Inflammatory macrophage treated with lipopolysaccharide for 1 hour (primary cell): ENCODE measurements at regions not wholly inside any gene's neighbourhood (a gene's known extent, or its start where the extent isn't known, plus 50 kb on each side); places are given as distances from the start of the nearest gene placed in this dataset.
"Not testable (repeated sequence)": the region's sequence is repeated elsewhere in the genome, so short reads cannot be mapped to it uniquely, and the experiment has no call there.

ENCODE experiments used
- DNase-seq, 2 donors: peaks; one replicate each; pipeline ENCODE4 v3.0.0-alpha.2; 2020 to 2022

DNA sequence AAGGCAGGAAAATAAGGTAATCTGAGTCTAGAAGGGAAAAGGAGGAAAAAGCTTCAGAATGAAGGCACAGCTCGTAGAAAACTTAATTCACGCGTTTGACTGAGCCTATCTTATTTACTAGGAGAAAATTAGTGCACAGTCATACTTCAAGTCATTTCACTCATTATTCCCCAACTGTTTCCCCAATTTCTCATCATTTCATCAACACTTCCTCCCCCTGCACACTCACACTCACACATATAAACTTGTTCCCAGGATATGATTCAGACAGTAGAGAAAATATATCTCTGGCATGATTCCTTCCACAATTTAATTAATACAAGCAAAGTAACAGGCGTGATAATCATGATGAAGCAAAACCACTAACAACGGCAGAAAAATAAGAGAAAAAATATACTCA, 94.5 kb upstream of the F13A1 start:
- DNase-seq: peak; percentile 70 to 74

DNA sequence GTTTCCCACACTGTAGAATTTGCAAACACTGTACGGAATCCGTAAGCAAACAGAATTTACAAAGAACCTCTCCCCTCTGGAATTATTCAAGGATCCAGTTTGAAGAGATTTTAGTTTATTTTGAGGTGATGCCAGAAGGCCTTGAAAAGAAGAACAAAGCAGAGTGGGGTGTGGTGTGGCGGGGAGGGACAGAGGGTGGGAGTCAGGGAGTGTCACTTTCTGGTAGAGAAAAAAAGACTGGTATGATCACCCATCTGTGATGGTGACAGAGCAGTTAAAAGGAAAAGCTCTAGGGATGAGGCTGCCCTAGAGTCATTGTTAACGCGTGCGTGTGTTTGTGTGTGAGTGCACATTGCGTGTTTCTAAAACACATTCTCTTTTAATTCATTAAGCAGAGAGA, 97.0 kb upstream of the F13A1 start:
- no peak for DNase-seq

DNA sequence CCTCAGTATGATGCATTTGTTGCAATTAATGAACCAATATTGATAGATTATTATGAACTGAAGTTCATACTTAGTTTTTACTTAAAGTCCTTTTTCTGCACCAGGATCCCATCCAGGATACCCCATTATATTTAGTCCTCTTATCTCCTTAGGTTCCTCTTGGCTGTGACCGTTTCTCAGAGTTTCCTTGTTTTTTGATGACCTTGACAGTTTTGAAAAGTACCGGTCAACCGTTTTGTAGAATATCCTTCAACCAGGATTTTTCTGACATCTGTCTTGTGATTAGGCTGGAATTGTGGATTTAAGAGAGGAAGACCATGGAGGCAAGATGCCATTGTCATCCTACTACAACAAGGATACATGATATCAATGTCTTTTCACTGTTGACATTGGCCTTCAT, 98.0 kb upstream of the F13A1 start:
- DNase-seq: no peak

DNA sequence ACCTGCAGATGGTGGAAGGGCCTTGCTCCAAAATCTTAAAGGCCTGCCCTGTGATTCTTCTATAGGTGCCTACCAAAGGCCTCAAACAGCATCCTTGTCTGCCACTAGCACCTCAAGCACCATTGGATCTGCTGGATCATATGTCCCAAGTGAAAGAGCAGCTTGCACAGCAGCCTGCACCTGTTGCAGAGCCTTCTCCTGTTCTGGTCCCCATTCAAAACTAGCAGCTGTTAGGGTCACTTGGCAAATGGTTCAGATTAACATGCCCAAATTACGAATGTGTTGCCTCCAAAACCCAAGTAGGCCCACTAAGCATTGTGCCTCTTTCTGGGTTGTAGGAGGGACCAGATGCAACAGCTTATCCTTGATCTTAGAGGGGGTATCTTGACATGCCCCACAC, 99.6 kb upstream of the F13A1 start:
- DNase-seq: no peak

DNA sequence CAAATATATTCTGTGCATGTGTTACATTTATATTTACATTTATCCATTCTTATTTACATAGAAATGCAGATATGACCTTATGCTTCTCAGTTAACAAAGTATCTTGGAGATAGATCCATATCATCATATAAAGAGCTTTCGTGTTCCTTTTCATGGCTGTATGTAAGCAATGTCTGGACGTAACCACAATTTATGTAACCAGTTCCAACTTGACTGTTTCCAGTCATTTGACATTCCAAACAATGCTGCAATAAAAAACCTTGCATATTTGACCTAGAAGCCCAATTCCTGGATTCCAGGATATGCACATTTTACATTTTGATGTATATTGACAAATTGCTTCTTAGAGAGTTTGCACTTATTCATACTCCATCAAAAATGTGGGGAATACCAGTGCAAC, 113.7 kb upstream of the F13A1 start:
- DNase-seq: no peak

DNA sequence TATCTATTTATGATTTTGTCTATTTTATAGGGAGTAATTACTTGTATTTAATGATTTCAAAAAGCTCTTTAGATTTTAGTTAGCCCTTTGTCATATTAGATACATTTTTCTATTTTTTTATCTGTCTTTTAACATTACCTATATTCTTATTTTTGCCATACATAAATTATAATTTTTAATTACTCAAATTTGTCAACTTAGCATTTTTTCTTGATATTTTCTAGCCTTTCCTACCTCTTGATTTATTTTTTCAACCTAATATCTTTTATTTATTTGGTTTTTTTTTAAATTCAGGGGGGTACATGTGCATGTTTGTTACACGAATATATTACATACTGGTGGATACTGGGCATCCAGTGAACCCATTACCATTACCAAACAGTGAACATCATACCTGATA, 114.3 kb upstream of the F13A1 start:
- no peak for DNase-seq

DNA sequence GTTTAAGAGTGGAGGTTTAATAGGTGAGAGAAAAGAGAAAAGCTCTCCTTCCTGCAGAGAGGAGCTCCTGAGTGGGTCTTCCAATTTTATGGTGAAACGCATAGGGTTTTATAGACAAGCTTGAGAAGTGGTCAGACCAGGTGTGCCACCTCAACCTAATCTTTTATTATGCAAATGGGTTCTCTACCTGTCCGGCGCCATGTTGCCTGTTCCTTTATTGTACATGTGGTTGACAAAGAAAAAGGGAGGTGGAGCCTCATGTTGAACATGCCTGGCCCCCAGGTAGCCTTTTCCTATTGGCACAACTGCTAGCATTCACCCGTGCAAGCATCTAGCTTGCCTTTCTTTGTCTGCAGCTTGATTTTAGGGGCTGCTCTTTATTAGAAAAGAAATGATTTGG, 115.9 kb upstream of the F13A1 start:
- no peak for DNase-seq

DNA sequence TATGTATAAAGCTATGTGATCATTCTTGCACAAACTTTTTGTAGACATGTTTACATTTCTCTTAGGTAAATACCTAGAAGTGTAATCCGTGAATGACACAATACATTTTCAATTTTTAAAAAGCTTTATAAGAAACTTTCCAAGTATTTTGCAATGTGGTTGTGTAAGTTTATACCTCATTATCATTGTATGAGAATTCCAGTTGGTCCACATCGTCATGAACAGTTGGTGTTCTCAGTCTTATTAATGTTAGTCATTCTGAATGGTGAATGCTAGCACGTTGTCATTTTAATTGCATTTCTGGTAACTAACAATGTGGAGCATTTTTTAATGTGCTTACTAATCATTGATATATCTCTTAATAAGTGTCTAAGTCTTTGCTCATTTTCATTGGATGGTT, 116.5 kb upstream of the F13A1 start:
- DNase-seq: no peak

DNA sequence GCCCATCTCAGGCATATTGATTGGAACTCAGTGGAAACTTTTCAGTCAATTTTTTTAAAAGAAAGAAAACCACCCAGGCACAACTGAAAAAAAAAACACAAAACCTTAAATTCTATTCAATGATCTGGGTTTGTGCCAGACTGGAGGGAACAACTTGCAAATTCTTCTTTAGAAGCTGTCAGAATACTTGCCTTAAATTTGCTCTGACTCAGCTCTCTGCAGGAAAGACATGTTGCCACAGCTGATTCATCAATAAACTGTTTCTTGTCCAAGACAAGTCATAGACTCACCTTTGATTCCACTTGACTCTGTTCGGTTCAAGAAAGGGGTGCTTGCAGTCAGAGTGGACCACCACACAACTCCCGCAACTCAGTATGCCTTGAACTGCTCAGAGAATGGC, 117.8 kb upstream of the F13A1 start:
- no peak for DNase-seq

DNA sequence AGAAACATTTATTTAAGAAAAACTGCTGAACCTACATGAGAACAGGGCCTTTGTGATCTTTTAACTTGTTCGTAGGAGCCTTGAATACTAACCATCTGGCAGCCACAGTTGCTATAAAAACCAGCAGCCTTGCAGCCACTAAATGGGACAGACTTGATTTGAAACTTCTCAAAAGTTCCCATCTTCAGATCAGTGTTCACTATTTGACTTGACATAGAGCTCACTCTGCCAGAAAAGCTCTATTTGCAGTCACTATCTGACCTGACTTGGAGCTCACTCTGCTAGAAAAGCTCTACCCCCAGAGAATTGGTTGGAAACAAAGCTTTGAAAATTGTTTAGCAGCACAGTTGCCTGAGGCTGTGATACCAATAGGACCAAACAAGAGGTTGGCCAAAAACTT, 119.3 kb upstream of the F13A1 start:
- DNase-seq: no peak

DNA sequence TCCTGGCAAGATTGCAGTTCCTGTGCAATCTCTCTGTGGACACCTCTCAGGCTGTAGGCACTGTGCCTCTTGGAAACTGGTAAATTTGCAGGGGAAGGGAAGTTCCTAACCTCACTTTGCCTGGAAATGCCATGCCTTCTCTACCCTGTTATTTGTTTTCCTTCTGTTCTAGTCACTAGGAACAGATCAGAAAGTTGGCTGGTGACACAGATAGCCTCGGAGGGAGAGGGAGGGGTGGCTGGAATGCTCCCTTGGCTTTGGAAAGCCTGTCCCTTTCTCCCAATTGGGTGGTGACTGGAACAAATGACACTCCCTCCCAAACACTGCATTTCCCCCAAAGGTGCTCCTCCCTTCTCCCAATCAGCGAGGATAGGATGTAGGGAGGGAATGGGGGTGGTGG, 131.5 kb upstream of the F13A1 start:
- no peak for DNase-seq

DNA sequence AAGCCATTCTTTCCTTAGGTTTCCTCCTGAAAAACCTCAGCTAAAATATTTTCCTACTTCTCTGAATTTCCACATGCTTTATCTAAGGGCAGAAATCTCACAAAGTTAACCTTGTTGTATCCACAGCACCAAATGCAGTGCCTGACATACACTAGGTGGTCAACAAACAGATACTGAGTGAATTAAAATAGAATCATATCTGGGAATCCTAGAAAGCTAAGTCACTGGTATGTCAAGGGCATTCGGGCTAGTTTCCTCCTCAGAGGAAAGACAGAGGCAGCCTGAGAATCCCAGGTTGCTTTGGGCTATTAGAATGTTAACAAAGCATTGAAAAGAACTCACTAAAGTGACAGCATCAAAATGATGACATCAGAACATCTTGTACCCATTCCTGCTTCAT, 132.7 kb upstream of the F13A1 start:
- no peak for DNase-seq

DNA sequence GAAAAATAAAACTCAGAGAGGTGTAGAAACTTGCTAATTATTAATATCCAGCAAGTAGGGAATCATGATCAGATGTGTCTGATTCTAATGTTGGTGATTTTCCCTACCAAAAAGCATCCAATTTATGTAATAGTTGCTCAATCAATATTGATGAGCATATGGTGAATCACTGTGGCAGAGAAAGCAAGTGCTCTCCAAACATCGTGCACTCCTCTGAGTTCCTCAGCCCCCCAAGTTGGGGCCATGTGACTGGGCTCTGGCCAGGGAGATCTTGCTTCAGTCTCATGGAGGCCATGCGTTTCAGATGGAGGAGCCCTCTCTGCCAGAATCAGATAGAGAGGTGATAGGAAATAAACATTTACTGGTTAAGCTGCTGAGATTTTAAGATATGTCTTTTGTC, 133.2 kb upstream of the LY86 start:
- DNase-seq: no peak

DNA sequence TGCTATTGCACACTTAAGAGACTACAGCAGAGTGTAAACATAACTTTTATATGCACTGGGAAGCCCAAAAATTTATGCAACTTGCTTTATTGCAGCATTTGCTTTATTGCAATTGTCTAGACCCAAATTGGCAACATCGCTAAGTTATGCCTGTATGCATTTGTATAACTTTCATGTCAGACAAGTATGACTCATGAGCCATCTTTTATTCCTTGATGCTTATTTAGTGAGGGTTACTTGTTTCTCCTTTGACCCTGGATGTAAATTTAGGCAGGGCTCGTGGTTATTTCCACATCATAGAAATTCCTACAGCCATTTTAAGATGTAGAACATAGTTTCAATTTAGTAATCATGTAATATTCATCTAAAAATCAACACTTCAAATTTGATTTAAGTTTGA, 130.3 kb upstream of the LY86 start:
- peak; percentile 56 to 67 for DNase-seq

DNA sequence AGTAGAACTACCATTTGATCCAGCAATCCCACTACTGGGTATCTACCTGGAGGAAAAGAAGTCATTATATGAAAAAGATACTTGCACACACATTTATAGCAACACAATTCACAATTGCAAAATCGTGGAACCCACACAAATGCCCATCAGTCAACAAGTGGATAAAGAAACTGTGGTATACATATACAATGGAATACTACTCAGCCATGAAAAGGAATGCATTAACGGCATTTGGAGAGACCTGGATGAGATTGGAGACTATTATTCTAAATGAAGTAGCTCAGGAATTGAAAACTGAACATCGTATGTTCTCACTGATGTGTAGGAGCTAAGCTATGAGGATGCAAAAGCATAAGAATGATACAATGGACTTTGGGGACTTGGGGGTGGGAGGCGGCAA, 128.6 kb upstream of the LY86 start:
- DNase-seq: not testable (repeated sequence)

DNA sequence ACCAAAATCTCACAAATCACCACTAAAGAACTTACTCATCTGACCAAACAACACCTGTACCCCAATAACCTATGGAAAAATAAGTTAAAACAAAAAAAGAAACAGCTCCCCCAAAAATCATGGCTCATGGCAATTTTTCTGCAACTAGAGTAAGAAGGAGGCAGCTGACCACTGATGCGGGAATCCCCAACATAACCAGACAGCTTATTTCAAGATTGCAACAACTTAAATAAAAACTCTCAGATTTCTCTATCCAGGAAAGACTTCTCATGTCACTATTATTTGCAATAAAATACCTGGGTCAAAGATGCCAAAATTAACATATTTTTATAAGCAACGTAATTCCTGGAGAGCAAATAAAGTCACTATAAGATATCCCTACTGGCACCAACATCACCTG, 128.1 kb upstream of the LY86 start:
- DNase-seq: peak; percentile 45 to 64

DNA sequence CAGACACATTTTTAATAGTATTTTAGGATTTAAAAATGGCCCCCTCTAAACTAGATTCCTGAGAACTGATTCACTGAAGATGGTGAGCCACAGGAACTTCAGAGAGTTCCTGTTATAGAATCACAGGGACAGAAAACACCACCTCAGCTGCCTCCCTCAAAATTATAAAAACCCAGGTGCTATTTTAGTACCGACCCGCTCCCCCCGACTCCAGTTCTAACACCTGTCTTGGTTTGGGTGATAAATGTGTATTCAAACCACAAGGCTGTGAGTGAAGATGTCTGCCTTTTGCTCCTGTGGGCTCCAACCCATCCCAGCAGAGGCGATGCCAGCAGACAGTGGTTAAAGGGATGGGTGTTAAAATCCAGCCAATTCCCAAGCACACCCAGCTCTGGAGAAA, 127.4 kb upstream of the LY86 start:
- no peak for DNase-seq

DNA sequence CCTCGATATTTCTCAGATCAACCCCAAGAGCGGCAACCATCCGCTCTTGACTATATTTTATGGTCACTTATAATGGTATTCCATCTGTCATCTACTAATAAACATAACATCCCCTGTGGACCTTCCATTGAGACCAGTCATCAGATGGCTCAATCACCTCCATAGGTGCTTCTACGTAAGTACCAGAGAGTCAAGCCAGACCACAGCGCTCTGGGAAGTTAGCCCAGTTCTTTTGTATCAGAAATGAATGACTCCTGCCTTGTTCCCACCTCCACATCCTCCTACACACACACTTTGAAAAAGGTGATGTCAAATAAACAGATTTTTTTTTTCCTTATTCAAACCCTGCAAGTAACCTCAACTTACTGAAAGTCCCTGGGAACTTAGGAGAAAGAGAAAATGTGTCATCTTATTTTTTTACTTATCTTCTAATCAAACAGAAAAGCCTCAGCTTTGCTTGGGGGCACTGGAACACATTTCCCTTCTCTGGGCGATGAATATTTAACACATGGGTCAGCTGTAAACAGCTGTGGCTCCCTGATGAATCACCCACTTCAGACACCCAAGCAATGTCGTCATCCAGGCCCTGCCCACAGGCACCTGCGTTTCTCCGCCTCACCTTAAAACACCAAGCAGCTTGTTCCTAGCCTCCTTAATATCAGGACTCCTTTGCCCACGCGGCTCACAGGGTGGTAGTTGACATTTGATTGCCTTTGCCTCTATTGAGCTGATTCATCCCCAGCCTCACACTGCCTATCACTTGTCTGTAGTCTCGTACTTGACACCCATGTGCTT, 121.4 kb upstream of the LY86 start:
- peak in 1 of 2 donors; percentile 17 for DNase-seq

DNA sequence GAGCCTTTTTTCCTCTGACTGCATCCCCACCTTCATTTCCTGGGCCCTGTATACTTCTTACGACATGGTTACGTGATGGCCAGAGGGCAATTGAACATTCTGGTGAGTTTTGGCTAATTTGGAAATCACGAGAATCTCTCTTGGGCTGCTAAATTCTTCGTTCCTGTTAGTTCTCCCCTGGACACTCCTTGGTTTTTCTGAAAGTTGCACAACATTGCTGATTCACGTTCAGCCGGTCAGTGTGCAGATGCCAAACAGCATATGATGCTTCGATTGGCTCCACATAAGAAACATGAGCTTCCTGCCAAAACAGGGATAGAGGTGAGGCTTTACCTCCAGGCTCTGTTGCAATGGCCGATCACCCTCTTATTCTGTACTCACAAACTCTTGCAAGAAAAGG, 119.4 kb upstream of the LY86 start:
- peak; percentile 81 to 85 for DNase-seq

DNA sequence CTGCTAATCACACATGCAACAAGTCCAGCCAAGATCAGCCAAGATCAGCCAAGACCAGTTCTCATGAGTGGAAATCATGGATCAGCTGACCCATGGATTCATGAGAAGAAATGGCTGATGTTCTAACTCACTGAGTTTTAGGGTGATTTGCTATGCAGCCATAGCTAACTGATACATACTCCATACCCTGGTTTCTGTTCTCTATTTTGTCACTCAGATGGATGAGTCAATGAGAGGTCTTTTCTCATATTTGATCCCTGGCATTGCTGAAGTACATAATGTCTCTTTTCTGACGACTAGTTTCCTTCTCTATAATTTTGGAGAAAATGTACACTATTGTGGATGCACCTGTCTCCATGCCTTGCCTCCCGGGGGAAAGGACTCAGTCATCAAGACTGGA, 118.4 kb upstream of the LY86 start:
- DNase-seq: peak; percentile 25 to 40

DNA sequence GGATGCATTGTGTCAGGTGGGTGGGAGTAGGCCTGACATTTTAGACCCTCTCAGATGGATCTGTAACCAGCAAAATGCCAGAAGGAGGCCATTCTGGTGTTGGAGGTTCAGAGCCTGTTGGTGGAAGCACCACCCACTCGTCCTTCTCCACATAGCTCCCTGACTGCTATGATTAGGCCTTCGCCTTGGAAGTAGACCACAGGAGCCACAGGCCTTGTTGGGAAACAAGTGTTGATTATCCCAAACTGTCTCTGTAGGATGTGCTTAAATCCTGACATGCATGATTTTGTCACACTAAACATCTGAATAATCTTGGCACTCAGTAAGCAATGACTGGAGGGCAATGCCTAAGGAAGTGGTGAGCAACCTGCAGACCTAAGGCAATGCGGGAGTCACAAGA, 117.2 kb upstream of the LY86 start:
- no peak for DNase-seq

DNA sequence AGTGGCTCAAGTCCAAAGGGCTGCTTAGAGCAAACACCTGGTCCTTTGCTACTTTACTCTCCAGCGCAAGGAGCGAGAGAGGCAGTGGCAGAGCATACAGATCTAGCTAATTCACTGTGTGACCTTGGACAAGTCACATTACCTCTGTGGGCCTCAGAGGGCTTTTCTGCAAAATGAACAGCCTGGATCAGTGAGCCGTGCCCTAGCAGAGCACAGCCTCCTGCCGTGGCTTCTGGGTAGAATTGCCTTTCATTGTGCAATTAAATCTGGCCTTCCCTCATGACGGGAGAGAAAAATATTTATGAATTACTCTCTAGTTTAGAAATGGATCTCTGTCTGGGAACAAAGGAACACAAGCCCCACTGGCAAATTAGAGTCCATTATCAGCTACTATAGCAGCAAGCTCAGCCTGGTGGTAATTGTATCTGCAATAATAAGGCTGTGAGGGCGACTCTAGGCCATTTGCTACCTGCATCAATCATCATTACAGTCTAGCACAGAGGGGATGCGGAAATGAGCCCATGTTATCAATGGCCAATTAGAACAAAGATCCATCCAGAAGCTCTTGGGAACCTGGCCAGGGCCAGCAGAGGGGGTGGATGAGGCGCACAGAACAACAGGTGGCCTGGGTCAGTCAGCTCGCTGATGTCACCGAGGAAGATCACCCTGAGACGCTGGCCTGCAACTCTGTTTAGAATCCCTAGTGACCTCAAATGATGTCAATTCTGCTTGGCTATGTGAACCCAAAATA, 114.2 kb upstream of the LY86 start:
- DNase-seq: no peak

DNA sequence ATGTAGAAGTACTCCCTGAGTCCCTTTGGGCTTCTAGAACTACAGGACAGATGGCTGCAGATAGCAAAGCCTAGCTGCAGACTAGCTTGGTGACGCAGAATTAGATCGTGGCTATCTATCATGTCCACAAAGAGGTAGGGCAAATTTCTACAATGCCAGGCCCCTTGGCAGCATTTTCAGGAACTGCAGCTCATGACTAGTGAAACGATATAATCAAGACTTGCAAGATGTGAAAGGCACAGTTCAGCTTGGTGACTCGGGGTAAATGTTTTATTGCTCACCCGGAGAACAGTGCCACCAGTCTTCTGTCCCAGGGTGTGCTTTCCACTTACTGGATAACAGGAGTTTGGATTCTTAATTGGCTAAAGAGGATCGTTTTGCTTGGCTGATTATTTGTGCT, 108.7 kb upstream of the LY86 start:
- no peak for DNase-seq

DNA sequence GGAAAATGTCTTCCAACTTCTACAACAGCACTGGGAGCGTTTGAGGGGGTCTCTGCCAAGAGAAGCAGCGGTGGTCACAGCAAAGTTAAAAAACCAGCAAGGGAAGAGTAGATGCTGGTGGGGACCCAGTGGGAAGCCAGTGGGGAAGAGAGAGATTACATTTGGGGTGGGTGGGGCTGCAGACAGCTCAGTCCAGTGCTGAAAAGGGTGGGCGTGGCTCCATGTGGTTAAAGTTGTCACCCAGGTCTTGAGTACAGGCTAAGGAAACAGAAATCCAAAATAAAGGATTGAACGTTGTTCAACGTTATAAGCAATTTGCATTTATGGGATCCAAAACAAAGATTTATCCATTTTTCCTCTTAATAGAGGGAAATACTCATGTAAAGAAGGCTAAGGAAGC, 106.3 kb upstream of the LY86 start:
- no peak for DNase-seq

DNA sequence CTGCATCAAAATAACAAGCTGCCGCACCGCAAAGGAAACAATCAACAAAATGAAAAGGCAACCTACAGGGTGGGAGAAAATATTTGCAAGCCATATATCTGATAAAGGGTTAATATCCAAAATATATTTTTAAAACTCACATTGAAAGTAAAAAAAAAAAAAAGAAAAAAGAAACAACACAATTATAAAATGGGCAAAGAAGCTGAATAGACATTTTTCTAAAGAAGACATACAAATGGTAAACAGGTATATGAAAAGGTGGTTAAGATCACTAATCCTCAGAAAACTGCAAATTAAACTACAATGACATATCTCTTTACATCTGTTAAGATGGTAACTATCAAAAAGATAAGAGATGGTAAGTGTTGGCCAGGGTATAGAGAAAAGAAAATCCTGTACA, 105.4 kb upstream of the LY86 start:
- no peak for DNase-seq
